ENCODE measurements at regions not wholly inside any gene's neighbourhood (a gene's known extent, or its start where the extent isn't known, plus 50 kb on each side); places are given as distances from the start of the nearest gene placed in this dataset.

DNA sequence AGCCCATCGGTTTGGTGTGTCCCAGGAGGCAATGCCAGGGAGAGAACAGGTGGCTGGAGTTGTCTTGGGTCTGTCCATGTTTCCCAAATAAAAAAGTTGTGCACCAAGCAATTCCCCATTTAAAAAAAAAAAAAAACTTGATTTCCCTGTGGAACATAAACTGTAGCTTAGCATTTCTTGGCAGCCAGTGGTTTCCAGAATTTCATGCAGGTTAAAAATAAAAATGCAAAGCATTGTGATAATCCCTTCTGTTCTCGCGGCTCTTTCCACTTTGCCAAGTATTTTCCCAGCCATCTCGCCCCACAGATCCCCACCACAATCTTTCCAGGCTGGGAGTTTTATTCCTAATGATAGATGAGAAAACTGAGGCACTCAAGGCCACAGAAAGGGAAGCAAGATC lies 51.4 kb upstream of the MSX1 start:
- TF ChIP-seq, protein P1, sequence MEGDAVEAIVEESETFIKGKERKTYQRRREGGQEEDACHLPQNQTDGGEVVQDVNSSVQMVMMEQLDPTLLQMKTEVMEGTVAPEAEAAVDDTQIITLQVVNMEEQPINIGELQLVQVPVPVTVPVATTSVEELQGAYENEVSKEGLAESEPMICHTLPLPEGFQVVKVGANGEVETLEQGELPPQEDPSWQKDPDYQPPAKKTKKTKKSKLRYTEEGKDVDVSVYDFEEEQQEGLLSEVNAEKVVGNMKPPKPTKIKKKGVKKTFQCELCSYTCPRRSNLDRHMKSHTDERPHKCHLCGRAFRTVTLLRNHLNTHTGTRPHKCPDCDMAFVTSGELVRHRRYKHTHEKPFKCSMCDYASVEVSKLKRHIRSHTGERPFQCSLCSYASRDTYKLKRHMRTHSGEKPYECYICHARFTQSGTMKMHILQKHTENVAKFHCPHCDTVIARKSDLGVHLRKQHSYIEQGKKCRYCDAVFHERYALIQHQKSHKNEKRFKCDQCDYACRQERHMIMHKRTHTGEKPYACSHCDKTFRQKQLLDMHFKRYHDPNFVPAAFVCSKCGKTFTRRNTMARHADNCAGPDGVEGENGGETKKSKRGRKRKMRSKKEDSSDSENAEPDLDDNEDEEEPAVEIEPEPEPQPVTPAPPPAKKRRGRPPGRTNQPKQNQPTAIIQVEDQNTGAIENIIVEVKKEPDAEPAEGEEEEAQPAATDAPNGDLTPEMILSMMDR (IDR thresholded peaks at IDR 0.05; ENCODE audit: low read depth, low read length, missing control alignments): no peak
- H3K4me3 ChIP-seq (ENCODE audit: low read depth, low read length): no peak overlapping the region
- no peak for DNase-seq (ENCODE audit: low read depth)

DNA sequence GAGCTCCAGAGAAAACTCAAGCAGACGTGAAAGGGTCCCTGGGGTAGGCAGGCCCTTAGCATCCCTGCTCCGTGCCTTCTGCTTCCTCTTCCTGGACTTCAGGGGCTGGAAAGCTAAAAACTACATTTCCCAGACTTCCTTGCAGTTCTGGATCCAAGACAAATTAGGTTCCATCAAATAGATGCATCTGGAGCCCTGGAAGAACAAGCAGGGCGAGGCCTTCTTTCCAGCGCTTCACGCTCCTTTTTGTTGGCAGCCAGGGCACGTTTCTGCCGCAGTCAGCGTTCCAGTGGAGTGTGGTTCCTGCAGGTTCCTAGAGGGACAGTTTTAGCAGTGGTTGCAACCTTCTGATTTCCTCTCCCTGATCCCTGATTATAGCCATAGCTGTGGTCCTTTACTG lies 53.6 kb upstream of the MSX1 start:
- TF ChIP-seq, protein P1 (IDR thresholded peaks at IDR 0.05; ENCODE audit: low read depth, low read length, missing control alignments): no peak
- no peak for DNase-seq (ENCODE audit: low read depth)

GRCh38 chr4:4803912-4804296 lies 55.6 kb upstream of the MSX1 start:
- TF ChIP-seq, protein P1 (IDR thresholded peaks at IDR 0.05; ENCODE audit: low read depth, low read length, missing control alignments): no peak
- no peak overlapping the region for H3K4me3 ChIP-seq (ENCODE audit: low read depth, low read length)
- DNase-seq (ENCODE audit: low read depth): no peak

More for the DNA sequence above, 53.6 kb upstream of the MSX1 start:
- no peak overlapping the region for H3K4me3 ChIP-seq (ENCODE audit: low read depth, low read length)

GRCh38 chr4:4803216-4803911 lies 56.1 kb upstream of the MSX1 start:
- H3K4me3 ChIP-seq (ENCODE audit: low read depth, low read length): no peak overlapping the region
- TF ChIP-seq, protein P1 (IDR thresholded peaks at IDR 0.05; ENCODE audit: low read depth, low read length, missing control alignments): no peak
- no peak for DNase-seq (ENCODE audit: low read depth)

- TF ChIP-seq, protein P1 (IDR thresholded peaks at IDR 0.05; ENCODE audit: low read depth, low read length, missing control alignments): no peak
- no peak overlapping the region for H3K4me3 ChIP-seq (ENCODE audit: low read depth, low read length)
- no peak for DNase-seq (ENCODE audit: low read depth)
Observed at GRCh38 chr4:4800646-4801408, 58.6 kb upstream of the MSX1 start.

GRCh38 chr4:4794421-4794820 lies 65.0 kb upstream of the MSX1 start:
- no peak for DNase-seq (ENCODE audit: low read depth)
- TF ChIP-seq, protein P1 (IDR thresholded peaks at IDR 0.05; ENCODE audit: low read depth, low read length, missing control alignments): no peak
- no peak overlapping the region for H3K4me3 ChIP-seq (ENCODE audit: low read depth, low read length)
